ENCODE measurements at regions not wholly inside any gene's neighbourhood (a gene's known extent, or its start where the extent isn't known, plus 50 kb on each side); places are given as distances from the start of the nearest gene placed in this dataset.

DNA sequence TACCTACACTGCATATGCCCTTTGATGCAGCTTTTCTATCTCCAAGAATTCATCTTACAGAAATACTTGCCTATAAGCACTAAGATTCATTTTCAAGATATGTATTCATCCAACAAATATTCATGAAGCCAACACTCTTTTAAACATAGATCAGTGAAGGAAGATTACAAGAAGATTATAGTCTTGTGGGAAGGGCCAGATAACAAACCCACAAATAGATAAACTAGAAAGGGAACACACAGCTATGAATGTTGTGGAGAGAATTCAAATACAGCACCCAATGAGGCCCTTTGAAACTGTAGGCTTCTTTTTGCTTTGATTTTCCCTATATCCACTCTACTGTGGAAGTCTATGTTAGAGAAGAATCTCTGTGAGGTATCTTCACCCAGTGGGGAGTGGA lies 186.7 kb upstream of the RBMS1 start:
- DNase-seq: no peak

DNA sequence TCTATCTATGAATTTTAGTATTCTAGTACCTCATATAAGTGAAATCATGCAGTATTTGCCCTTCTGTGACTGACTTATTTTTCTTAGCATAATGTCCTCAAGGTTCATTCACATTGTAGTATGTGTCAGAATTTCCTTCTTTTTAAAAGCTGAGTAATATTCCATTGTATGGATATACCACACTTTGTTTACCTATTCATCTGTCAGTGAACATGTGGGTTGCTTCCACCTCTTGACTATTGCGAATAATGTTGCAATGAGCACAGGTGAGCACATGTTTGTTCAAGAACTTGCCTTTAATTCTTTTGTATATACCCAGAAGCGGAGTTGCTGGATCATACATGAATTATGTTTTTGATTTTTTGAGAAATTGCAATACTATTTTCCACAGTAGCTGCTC lies 187.4 kb upstream of the RBMS1 start:
- DNase-seq: no peak

DNA sequence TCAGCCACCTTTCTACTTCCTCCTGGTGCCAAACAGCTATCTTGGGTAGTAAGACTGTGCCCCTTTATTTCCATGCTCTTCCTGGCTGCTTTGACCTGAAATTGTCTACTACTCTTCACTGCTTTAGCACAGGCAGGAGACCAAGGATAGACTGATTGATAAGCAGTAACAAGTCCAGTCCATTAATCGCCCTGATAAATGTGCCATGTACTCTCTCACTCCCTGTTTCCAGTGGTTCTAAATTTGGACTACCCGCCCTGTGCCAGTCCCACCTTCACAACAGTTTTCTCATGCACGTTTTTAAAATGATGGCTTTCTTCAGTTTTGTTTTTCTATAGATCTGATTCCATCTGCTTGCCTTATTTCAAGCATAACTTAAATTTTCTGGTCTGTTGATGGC lies 189.6 kb upstream of the RBMS1 start:
- no peak for DNase-seq

DNA sequence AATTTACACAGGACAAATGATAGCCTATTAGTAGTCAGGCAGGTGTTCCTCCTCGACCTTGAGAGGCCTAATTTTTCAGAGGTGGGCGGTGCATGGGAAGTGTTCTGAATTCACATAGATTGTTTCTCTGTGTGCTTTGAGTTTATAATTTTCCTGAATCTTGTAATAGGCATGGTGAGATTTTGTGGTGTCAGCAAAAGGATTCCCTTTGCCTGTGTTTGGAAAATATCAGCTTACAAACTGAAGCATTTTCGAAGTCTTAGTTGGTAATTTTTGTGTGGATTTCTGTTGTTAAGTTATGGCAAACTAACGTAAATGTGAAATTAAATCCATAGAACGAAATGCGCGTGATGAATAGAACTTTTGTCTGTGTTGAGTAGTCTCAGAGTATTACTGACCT lies 194.0 kb upstream of the RBMS1 start:
- DNase-seq: no peak

DNA sequence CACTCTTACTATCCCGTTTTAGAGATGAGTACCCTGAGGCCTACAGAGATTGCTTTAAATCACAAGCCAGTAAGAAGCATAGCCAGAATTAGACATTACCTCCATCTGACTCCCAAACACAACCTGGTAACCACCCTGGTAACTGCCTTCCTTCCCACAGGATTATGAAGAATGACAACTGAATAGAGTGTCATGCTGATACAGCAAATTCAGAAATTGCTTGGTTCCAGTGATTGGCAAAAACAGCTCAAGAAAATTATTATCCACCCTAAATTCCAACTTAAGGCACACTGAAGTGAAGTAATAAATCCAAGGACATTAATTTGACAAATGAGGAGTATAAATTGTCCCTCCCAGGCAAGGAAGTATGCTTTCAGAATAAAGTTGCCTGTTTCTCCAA lies 195.8 kb upstream of the RBMS1 start:
- no peak for DNase-seq

DNA sequence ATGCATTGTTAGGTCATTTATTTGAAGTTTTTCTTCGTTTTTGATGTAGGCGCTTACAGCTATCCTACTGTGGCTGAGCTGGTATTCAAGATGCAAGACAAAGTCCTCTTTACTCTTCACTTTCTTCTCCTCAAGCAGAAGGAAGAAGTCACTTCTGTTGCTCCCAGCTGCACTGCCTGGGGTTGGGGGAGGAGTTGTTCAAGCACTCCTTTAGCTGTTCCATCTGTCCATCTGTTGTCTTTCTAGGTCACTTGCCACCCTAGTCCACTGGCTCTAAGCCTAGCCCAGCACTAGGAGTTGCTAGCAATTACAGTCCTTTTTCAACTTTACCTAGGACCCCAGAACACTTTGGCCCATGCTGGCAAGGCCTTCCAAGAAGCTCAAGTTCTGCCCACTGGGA lies 200.6 kb upstream of the RBMS1 start:
- no peak for DNase-seq

DNA sequence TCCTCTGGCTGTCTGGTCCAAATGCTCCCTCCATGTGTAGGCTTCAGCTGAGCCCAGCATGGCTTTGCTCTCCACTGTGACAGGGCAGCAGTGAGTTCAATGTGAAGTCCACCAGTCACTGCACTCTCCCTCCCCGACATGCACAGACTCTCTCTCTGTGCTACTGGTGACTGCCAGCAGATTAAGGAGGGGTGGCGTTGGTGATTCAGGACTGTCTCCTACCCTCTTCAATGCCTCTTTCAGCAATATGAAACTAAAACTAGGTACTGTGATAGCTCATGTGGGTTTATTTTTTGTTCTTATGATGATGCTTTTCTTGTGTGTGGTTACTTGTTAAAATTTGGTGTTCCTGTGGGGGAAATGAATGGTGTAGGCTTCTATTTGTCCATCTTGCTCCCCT lies 201.0 kb upstream of the RBMS1 start:
- DNase-seq: no peak

DNA sequence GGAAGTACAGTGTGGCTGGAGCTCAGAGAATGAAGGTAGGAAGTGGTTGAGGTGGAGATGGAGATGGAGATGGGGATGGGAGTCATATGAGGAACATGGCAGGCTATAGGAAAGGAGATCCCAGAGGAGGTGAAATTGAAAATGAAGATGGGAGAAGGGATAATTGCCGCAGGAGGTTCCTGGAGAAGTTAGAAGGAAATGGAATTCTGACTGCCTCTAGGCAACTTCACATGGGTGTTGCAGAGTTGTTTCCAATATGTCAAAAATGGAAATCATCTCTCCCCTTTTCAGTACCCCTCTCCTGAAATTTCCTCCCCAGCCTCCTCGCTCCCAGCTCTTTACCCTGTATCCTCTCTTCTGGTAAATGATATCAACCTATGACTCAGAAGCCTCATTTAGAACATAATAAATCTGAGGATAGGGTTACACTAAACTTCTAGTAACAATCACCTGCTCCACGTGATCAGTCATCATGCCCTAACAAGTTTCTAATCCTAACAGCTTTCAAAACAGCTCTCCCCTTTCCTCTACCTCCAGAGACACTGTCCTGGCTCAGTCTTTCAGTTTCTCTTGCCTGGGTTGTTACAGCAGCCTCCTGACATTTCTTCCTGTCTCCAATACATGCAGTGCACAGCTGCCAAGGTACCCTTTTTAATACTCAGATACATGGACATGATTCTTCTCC lies 201.9 kb upstream of the RBMS1 start:
- no peak for DNase-seq

DNA sequence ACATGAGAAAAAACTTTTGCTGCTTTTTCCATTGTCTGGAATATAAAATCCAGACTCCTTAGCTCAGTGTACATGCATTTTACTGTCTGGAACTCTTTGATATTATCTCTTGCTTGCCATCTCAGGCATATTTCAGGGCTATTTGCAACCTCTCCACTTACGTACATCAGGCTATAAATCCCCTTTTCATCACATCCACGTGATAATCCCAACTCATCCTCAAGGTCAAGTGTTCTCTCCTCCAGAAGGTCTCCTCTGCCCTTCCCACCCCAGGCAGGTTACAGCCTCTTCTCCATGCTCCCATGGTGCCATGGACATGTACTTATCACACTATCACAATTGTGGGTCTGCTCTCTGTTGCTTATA lies 202.5 kb upstream of the RBMS1 start:
- DNase-seq: no peak

DNA sequence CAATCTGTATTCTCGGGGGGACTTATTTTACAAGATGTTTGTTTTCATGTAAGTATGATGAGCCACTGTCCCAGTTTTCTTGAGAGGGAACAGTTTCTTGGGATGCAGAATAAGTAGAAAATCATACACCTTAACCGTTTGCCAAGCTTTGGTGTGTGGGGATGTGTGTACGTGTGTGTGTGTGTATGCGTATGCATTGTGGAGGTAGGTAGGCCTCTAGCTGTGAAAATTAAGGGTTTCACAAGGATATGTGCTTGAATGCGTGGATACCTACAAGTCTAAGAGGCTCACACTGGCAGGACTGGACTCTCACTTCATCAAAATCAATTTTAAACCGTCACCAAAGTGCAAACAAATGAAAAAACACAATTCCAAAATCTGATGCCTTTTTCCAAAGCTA lies 204.2 kb upstream of the RBMS1 start:
- no peak for DNase-seq

DNA sequence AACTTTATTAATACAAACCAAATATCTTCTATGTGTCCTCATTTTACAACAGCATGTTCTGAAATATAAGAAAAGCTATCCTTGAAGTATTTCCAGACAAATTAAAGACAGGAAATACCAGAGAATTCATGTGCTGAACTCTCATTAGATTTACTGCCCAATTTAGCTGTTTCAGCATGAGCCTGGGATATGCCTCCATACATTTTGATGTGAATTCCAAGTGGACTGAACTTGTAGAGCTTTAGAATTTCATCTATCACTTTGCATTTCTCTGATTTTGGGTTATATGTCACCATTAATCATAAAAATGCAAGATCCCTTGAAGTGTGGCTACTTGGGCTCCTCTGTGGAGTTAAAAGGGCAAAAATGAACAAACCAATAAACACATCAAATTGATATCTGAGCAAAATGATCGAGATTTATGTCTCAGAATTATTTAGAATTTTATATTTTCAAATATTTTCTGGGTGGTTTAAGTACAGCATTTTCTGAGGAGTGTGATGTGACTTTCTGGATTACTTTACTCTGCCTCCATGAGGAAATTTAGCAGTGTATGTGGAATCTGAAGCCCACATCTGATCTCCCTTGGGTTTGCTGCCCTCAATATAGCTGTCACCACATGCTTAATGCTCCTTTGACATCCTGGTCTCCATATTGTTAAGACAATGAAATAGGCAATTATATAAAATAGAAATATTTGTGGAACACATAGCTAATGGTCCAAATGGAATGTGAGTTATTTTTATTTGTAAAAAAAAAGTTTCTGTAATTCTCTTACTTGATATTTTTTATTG lies 206.6 kb upstream of the RBMS1 start:
- no peak for DNase-seq

DNA sequence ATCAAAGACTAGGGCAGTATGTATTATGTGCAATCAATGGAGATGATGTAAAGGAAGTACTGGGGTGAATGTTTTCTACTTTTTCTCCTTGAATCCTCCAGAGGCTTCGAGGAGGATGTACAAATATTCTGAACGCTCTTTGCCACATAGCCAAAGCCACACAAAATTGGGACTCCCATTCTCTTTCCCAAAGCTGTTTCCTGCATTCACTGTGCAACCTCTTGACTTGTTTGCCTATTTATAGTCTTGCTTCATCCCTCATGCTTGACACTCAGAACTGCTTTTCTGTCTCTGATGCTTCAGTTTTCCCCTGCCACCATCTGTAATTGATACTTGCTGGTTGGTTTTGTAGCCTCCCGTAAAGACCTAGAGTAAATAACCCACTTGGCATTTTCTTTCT lies 208.2 kb upstream of the RBMS1 start:
- DNase-seq: no peak

DNA sequence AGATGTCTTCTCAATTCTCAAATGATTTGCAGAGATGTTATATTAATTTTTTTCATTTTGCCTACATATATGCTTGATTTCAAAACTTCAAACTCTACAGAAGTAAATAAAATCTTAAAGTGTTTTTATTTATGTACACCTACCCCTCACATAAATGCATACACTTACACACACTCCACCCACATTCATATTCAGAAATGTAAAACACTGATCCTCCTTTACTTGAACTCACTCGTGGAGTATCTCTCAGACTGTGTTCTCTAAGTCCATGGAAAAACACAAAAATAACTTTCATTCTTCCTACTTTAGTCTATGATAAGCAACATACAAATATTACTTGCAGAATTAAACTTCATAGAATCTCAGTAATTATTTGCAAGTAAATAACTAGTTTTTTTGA lies 209.1 kb upstream of the RBMS1 start:
- no peak for DNase-seq

DNA sequence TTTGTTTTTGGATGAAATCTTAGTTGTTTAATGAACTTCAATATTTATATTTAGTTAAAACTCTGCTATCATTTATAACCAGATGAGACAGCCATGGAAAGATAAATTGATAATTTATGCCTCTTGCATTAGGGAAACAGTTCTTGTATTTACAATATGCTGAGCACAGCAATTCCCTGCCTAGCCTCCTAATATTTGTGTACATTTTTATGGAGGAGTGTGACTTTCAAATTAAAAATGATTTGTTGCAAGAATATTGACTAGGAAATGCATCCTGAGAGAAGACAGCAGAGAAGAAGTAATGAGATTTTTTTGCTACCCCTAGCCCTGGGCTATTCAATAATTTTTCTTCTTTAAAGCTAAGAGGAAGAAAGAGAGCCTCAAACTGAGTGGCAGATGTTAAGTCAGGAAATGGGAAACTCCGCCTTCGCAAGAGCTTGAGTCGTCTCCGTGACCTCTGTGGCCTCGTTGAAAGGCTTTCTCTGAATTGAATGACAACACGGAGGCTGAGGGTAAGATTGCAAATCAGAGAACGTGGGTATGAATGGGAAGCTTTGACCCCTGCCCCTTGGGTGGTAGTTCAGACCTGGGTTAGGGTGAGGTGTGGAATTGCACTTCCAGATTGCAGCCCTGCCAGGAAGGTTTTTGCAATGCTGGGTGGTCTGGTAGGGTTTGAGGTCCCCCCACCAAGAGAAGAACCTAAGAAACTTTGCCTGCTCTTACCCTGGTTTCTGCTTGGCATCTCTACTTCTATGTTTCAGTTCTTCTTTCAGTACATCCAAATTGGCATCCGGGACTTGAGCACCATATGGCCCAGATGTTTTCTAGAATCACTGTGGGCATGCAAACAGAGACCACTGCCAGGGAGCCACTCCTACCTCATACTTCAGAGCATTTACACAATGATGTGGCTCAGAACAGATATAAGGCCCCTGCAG lies 210.3 kb upstream of the RBMS1 start:
- no peak for DNase-seq

DNA sequence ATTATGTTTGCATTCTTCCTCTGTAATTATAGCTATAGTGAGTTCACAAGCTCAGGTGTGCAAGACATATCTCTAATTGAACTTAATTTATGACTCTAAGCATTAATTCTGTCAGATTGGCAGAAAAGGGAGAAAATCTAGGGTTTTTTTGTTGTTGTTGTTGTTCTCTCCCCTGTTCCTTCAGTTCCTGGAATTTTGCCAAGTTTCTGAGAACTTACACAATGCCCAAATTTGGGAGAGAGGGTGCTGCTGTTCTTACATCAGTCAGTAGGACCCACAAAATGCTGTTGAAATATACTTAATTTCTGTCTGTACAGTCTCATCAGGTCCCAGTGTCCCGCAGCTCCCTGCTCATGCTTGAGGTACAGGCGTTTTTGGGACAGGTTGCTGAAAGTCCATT lies 221.8 kb upstream of the RBMS1 start:
- DNase-seq: no peak

DNA sequence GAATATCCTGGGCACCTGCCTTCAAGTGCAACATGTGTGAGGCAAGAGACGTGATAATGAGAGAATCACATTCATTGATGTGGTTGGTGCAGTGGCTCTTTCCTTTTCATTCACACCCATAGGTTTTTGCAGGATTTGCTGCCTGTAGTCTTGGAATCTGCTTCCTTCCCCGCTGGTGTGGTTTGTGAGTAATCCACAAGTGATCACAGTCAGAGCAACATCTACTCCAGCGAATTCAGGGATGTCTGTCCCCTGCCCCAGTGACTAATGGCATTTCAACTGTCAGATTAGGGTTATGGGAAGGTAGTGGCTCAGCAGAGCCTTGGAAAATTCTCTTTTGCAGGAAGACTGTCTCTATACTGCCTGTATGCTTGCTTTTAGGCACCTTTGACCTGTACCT lies 225.5 kb upstream of the RBMS1 start:
- no peak for DNase-seq

DNA sequence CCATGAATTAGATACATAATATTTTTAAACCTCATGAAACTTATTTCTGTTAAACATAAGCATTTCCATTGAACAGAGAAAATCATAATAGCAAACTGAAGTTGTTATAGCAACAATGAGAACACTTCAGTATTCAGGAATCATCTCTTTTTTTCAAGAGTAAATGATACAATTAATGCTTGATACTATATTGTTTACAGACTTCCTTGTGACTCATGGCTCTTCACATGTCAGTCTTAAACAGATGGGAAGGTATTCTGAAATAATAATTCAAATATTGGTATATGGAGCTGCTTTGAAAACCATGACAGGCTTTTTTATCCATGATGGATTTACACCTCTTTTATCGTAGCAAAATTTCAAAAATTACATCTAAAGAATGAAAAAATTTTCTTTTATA lies 226.5 kb upstream of the RBMS1 start:
- DNase-seq: no peak

DNA sequence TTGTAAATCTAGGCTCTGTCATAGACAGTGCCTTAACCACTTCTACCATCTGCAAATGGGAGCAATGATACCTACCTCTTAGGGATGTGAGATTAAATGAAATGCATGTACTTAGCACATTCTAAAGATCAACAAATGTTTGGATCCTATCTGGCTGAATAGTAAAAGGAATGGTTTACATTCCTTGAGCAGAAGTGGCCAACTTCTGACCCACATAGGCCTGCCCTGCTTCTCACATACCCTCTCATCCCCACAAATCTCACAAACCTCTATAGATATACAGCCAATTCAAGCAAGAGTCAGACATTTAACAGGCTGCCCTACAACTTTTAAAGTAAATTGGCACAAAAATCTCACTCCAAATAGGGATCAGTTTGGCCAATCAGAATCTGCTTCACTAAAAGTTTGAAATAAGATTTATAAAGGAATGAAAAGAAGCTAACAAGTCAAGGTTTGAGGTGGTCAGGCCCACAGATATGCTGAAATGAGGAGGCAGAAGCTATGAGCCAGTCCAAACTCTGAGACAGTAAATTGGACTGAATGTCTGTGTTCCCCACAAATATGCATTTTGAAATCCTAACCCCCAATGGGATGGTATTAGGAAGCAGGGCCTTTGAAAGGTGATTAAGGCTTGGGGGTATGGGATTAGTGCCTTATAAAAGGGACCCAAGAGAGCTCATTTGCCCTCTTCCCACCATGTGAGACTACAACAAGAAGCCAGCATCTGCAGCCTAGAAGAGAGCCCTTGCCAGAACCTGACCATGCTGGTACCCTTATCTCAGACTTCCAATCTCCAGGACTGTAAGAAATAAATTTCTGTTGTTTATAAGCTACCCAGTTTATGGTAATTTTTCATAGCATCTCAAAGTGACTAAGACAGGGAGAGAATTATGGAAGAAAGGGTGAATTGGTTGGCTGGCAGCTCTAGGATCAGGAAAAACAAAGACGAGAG lies 227.8 kb upstream of the RBMS1 start:
- no peak for DNase-seq

DNA sequence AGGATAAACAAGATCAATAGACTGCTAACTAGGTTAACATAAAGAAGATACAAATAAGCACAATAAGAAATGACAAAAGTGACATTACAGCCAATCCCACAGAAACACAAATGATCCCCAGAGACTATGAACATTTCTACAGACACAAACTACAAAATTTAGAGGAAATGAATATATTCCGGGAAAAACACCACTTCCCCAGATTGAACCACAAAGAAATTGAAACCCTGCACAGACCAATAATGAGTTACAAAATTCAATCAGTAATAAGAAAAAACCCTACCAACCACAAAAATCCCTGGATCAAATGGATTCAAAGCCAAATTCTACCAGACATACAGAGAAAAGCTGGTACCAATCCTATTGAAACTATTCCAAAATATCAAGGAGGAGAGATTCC lies 232.4 kb upstream of the RBMS1 start:
- DNase-seq: no peak

DNA sequence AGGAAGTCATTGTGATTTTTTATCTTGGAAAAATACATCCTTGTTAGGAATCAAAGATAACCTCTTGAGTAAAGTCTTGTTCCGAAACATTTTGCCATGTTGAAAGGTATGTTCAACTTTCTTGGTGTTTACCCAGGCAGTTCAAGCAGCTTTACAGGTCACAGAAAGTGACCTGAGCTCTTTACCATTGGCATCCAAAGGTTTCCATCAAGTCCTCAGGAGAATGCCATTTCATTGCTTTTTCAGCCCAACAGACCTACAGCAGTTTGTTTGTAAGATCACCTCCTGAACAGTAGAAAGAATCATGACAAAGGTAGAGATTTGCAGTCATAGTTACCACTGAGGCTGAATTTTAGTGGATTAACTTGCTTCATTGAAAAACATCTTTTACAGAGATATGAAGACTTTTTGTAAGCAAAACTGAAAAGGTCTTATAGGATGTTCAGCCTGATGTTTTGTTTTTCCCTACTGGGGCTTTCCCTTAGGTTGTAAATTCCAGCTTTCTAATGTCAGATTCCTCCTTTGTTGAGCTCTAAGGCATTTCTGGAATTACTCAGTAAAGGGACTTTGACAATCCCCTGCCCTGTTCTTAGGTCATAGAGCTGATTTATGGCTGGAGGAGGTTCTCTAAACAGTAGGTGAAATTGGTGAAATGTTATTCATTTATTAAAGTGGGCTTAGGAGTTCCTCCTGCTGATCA lies 236.8 kb upstream of the RBMS1 start:
- no peak for DNase-seq

DNA sequence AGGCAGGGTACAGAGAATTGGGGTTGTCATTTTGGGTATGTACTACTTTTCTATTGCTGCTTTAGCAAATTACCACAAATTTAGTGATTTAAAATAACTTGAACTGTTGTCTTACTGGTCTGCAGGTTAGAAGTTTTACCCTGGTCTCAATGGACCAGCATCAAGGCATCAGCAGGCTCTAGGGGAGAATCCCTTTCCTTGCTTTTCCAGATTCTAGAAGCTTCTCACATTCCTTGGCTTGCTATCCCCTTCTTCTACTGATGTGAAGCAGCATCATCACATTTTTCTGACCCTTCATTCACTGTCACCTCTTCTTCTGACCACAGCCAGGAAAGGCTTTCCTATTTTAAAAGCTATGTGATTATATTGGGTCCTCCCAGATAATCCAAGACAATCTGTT lies 237.8 kb upstream of the RBMS1 start:
- no peak for DNase-seq

DNA sequence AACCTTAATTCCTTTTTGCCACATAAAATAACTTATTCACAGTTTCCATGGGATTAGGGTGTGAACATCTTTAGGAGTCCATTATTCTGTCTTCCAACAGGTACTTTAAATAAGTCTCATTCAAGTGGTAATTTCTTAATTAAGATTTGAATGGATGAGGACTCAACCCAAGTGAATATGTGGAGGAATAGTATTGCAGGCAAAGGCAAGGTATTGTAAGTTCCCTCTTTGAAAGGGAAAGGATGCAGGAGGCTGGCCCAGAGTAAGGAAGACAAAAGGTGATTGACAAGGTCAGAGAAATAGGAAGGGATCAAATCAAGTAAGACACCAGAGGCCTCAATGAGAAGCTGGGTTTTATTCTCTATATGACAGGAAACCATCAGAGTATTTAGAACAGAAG lies 238.2 kb upstream of the RBMS1 start:
- DNase-seq: no peak

All from activated CD4-positive, alpha-beta T cell treated with anti-CD3 and anti-CD28 coated beads for 1 hour (primary cell).